ENCODE measurements at regions not wholly inside any gene's neighbourhood (a gene's known extent, or its start where the extent isn't known, plus 50 kb on each side); places are given as distances from the start of the nearest gene placed in this dataset.

DNA sequence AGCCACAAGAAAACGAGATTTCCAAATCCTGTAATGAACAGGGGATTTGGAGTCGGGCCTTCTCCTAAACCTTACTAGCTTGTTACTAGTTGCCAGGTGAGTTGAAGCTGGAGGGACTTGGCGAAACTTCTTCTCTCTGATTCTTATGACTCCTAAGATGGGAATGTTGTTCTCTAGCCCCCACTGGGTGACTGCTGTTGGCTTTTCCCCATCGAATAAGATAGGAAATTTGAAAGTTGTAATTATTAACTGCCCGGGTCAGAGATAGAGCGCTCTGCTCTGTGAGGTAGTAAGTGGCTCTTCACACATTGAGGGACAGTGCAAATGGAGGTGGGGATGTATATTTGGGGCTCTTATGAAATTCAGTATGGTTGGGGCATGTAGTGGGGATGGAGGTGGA, 111.2 kb upstream of the MBNL2 start:
- no peaks in the 10 kb centered on the region for H3K9me3 Mint-ChIP-seq
- H3K27ac Mint-ChIP-seq (ENCODE audit: unreplicated experiment): no peak overlapping the region
- H3K27me3 Mint-ChIP-seq (ENCODE audit: low read depth): peaks cover 23% of the 10 kb centered on the region
- H3K4me3 Mint-ChIP-seq: no peak overlapping the region
- no peaks in the 10 kb centered on the region for H3K36me3 Mint-ChIP-seq (ENCODE audit: low read depth)
- peaks cover 61% of the 10 kb centered on the region for H3K4me1 Mint-ChIP-seq
- DNase-seq (ENCODE audit: low read depth, low spot score): no peak
- TF ChIP-seq, protein P1, sequence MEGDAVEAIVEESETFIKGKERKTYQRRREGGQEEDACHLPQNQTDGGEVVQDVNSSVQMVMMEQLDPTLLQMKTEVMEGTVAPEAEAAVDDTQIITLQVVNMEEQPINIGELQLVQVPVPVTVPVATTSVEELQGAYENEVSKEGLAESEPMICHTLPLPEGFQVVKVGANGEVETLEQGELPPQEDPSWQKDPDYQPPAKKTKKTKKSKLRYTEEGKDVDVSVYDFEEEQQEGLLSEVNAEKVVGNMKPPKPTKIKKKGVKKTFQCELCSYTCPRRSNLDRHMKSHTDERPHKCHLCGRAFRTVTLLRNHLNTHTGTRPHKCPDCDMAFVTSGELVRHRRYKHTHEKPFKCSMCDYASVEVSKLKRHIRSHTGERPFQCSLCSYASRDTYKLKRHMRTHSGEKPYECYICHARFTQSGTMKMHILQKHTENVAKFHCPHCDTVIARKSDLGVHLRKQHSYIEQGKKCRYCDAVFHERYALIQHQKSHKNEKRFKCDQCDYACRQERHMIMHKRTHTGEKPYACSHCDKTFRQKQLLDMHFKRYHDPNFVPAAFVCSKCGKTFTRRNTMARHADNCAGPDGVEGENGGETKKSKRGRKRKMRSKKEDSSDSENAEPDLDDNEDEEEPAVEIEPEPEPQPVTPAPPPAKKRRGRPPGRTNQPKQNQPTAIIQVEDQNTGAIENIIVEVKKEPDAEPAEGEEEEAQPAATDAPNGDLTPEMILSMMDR (conservative IDR thresholded peaks at IDR 0.05): no peak

DNA sequence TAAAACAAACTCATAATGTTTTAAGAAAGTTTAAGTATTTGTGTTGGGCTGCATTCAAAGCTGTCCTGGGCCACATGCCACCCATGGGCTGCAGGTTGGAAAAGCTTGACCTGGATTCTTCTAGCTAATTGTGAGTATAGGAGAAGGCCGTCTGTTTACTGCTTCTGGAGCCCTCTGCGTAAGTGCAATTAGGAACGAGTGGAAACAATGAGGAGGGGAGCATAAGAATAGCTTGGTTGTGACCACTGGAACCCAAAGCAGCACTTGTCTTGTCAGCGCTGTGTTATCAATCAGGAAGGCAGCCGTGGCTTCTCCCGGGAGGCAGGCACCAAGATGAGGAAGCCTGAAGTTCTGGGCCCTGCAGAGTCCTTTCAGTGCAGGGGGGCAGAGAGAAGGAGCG, 110.4 kb upstream of the MBNL2 start:
- TF ChIP-seq, protein P1 (conservative IDR thresholded peaks at IDR 0.05): no peak
- Mint-ChIP-seq H3K27ac (ENCODE audit: unreplicated experiment) (no peak overlapping the region), H3K4me1 (peaks cover 61% of the 10 kb centered on the region), H3K9me3 (no peaks in the 10 kb centered on the region), H3K36me3 (ENCODE audit: low read depth) (no peaks in the 10 kb centered on the region), H3K4me3 (no peak overlapping the region), H3K27me3 (ENCODE audit: low read depth) (peaks cover 23% of the 10 kb centered on the region)
- DNase-seq (ENCODE audit: low read depth, low spot score): no peak

DNA sequence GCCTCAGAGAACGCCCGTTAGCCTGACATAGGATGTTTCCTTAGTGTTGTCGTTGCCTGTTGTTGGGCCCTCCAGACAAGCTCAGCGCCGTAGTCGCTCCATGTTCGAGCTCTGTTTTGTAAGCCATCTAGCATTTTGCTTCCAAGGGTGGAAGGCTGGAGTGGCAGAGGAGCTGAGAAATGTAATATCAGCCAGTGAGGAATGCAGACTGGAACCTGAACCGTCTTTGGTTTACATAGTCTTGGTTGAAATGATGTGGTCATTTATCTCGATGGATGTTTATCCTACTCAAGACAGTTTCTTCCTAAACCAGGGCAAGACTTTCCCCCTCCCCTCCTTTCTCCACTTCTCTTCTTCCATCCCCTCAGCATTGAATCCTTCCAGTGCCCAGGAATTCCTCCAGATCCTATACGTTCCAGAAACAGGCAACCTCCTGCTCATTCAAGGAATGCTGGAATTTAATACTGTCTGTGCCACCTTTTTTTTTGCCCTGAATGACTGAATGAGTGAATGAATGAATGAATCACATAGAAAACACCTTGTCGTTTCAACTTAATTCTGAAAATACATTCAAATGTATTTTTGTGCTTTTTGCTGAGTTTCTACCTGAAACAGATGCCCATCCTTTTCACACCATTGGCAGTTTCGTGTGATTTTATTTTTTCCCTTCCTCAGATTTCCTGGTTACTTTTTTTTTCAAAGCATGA, 109.5 kb upstream of the MBNL2 start:
- no peak for DNase-seq (ENCODE audit: low read depth, low spot score)
- Mint-ChIP-seq H3K4me3 (no peak overlapping the region), H3K4me1 (peaks cover 61% of the 10 kb centered on the region), H3K9me3 (no peaks in the 10 kb centered on the region), H3K36me3 (ENCODE audit: low read depth) (no peaks in the 10 kb centered on the region), H3K27me3 (ENCODE audit: low read depth) (peaks cover 23% of the 10 kb centered on the region), H3K27ac (ENCODE audit: unreplicated experiment) (no peak overlapping the region)
- TF ChIP-seq, protein P1 (conservative IDR thresholded peaks at IDR 0.05): no peak

DNA sequence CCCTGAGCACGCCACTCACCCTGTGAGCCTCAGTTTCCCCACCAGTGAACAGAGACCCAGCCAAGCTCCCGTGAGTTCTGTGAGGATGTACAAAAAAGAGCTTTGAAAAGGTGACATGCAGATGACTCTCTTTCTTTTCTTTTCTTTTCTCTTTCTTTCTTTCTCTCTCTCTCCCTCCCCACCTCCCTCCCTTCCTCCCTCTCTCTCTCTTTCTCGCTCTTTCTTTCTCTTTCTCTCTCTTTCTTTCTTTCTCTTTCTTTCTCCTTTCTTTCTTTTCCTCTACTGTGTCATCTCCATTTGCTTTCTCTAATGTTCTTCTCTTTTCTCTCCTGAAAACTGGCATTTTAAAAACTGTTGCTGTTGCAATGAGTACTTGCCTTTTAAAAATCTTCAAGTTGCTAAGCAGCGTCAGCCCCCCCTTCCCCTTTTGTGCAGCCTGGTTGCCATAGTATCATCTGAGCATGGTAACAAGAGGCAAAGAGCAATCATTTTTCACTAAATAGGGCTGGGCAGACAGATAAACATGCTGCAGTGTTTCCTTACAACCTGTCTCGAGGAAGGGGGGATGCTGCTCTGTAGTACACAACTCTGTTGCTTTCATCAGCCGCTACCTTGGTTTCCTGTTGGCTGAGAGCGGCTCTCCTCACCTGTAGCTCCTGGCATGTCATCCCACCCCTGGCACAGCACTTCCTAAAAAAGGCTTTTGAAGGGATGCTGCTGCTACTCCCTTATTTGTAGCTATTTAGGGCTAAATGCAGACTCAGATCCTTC, 108.7 kb upstream of the MBNL2 start:
- Mint-ChIP-seq H3K27ac (ENCODE audit: unreplicated experiment) (no peak overlapping the region), H3K36me3 (ENCODE audit: low read depth) (no peaks in the 10 kb centered on the region), H3K4me1 (peaks cover 61% of the 10 kb centered on the region), H3K4me3 (peak overlapping the region; percentile 31), H3K27me3 (ENCODE audit: low read depth) (peaks cover 26% of the 10 kb centered on the region), H3K9me3 (no peaks in the 10 kb centered on the region)
- no peak for DNase-seq (ENCODE audit: low read depth, low spot score)
- TF ChIP-seq, protein P1 (conservative IDR thresholded peaks at IDR 0.05): no peak

DNA sequence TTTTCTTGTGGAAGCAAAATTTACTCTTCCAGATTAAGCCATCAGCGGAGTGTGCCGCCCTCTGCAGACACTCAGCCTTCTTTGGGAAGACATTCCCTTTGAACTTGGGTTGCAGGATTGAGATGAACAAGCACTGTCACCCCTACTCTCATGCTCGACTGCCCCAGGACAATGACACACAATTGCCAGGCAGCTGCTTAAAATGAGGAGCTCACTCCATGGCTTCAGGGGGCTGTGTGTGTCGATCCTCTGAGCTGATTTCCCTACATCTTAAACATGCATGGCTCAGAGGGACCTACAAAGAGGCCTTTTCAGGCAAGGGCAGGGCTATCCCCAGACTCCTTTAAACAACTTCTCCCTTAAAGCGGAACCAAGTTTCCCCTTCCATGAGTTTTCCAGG, 107.5 kb upstream of the MBNL2 start:
- Mint-ChIP-seq H3K4me3 (peak overlapping the region; percentile 35), H3K36me3 (ENCODE audit: low read depth) (no peaks in the 10 kb centered on the region), H3K27ac (ENCODE audit: unreplicated experiment) (peak overlapping the region; percentile 37), H3K4me1 (peaks cover 58% of the 10 kb centered on the region), H3K9me3 (no peaks in the 10 kb centered on the region), H3K27me3 (ENCODE audit: low read depth) (peaks cover 17% of the 10 kb centered on the region)
- TF ChIP-seq, protein P1 (conservative IDR thresholded peaks at IDR 0.05): no peak
- peak; percentile 33 for DNase-seq (ENCODE audit: low read depth, low spot score)

Measured in neural crest cell (in vitro differentiated cells).